GM12891 (cell line): ENCODE measurements at regions not wholly inside any gene's neighbourhood (a gene's known extent, or its start where the extent isn't known, plus 50 kb on each side); places are given as distances from the start of the nearest gene placed in this dataset.

Experiments
- POLR2A ChIP-seq: IDR thresholded peaks from 2 replicates; pipeline ENCODE4 v1.6.1; 2011; ENCODE audit warnings: low read depth, low read length, control low read depth
- POLR2AphosphoS5 ChIP-seq: IDR thresholded peaks from 2 replicates; pipeline ENCODE4 v1.6.1; 2011; ENCODE audit warnings: low read depth, low read length, control low read depth
- POU2F2 ChIP-seq: IDR thresholded peaks from 2 replicates; pipeline ENCODE4 v1.6.1; 2011; ENCODE audit warnings: low read depth, mild to moderate bottlenecking, control low read depth, low read length, moderate library complexity
- TAF1 ChIP-seq: IDR thresholded peaks from 2 replicates; pipeline ENCODE4 v1.6.1; 2011; ENCODE audit warnings: low read depth, low read length, control low read depth

DNA sequence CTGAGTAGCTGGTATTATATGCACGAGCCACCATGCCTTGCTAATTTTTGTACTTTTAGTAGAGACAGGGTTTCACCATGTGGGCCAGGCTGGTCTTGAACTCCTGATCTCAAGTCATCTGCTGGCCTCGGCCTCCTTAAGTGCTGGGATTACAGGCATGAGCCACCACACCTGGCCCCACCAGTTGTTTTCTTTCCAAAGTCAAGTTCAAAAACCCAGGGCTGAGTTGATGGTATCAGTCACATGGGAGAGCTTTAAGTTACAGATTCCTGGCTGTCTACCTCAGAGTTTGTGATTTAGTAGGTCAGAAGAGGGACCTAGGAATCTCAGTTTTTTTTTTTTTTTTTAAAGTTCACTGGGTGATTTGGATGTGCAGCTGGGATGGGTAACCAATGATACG lies 107.7 kb downstream of the SCP2D1 start:
- TF ChIP-seq POLR2AphosphoS5 (no peak), POLR2A (no peak), TAF1 (no peak), POU2F2 (no peak)
